ENCODE measurements at regions not wholly inside any gene's neighbourhood (a gene's known extent, or its start where the extent isn't known, plus 50 kb on each side); places are given as distances from the start of the nearest gene placed in this dataset.
"Not testable (repeated sequence)": the region's sequence is repeated elsewhere in the genome, so short reads cannot be mapped to it uniquely, and the experiment has no call there.

DNA sequence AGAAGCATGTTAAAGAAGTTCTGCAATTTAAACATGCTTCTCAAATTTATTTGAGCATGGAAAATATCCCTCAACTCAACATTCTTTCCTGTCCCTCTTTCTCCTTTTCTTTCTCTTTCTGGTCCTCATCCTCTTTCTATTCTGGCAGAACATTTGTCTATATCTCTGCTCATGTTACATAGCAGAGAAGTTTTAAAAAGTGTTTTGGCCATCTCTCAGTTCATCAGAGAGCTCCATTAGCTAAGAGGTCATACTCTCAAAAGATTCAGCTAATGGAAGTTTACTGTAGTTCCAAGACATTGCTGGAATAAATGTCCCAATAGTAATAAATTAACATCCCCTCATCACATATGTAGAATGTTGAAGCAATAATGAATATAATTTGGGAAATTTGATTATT, 53.5 kb downstream of the XCL2 start:
- DNase-seq (ENCODE audit: low read depth): no peak

DNA sequence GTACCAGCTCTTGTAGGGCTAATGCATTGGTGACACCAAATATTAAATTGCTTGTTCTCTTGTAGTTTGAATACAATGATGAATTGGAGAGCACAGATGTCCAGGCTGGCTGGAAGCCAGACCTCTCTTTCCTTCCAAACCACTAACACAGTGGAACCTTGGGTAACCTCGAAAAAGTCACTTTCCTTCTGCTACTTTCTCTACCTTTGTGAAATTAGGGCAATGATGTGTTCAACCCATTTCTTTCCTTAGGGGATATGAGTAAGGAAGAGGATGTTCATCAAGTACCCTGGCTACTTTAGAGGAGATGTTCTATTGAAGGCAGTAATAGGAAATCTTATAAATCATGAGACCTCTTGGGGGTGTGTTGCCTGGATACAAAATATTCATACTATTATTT, 55.7 kb downstream of the XCL2 start:
- peak; percentile 72 for DNase-seq (ENCODE audit: low read depth)

DNA sequence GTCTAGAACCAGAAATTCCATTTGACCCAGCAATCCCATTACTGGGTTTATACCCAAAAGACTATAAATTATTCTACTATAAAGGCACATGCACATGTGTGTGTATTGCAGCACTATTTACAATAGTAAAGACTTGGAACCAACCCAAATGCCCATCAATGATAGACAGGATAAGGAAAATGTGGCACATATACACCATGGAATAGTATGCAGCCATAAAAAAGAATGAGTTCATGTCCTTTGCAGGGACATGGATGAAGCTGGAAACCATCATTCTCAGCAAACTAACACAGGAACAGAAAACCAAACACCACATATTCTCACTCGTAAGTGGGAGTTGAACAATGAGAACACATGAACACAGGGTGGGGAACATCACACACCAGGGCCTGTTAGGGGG, 57.0 kb downstream of the XCL2 start:
- DNase-seq (ENCODE audit: low read depth): not testable (repeated sequence)

DNA sequence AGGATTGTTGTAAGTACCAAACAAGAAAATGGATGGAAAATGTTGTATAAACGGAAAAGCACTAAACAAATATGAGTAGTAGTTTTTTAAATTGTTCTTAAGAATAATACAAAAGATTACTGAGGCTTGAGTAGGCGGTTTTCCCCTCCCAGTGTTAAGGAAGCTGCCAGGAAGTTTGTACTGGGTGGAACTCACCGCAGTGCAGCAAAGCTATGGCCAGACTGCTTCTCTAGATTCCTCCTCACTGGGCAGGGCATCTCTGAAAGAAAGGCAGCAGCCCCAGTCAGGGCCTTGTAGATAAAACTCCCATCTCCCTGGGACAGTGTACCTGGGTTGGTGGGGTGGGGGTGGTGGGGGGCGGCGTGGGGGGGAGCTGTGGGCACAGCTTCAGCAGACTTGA, 58.7 kb downstream of the XCL2 start:
- peak; percentile 49 for DNase-seq (ENCODE audit: low read depth)

DNA sequence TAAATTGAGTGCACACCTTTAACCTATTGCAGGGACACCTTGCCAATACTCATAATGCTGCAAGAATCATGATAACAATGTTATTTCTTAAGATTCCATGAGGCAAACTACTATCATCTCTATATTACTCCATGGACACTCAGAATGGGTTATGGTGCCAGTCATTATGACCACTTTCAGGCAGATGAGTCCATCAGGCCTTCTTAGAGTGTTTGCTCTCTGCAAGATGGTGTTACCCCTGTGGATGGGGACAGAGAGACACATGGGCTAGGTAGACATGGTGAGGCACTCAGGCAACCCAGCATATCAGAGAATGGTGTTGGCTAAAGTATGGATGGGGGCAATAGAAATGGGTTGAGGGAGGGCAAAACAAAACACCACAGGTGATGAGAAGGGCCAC, 59.7 kb downstream of the XCL2 start:
- DNase-seq (ENCODE audit: low read depth): no peak

DNA sequence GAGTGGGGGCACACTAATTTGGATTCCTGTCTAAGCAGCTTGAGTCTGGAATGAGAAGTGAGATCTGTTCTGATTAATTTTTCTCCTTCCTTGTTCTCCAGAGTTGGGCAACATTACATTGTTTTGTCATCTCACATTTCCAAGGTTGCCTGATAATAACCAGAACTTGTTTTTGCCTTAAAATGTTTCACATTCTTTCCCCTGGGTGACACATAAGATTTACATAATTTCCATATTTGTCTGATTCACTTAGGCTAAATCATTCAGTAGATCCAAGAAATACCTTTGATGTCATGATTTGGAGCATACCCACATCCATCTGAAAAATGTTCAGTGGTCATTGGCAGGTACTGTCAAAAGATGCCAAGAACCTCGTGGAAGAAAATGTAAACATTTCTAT, 60.3 kb downstream of the XCL2 start:
- peak; percentile 30 for DNase-seq (ENCODE audit: low read depth)

DNA sequence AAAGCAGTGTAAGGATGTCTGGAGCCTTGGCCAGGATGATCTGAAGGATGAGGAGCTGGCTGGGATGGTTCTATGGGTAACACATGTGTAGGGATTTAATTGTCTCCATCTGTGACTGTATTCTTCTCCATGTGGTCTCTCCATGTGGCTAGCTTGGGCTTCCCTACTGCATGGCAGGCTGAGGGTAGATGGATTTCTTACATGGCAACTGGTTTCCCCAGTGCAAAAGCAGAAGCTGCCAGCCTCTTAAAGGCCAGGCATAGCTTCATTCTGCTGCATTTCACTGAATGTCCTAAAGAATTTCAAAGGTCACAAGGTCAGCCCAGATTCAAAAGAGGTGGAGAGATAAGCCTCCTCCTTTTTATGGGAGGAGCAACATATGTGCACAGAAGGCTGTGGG, 61.7 kb downstream of the XCL2 start:
- no peak for DNase-seq (ENCODE audit: low read depth)

DNA sequence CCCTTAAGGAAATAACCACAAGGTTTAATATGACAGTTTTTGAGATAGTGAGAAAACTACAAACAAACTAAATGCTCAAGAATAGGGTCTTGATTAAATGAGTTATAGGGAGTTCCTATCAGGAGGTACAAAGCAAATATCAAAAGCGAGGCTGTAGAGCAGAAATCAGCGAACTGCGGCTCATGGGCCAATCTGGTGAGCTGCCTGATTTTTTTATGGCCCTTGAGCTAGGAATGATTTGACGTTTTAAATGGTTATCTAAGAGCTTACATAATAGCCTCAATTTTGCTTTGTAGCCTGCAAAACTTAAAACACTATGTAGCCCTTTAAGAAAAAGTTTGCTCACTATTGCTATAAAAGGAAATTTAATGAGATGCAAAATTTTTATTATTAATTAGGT, 62.2 kb downstream of the XCL2 start:
- DNase-seq (ENCODE audit: low read depth): no peak

DNA sequence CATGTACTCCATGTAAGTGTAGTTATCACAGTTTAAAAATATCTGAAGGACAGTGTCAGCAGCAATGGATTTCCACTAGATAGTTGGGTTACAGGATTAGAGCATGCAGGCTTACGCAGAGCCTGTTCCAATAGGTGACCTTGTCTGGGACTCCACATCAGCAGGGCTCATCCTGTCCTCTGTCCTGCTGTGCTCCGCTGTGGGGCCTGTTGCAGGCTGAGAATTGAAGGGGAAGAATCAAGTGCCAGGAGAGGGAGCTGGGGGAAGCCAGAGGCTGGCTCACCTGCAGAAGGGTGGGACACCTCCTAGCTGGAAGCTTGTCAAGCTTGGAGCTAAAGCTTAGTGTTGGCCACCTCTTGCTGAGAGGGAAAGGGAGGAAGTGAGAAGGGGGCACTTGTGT, 62.8 kb downstream of the XCL2 start:
- no peak for DNase-seq (ENCODE audit: low read depth)

DNA sequence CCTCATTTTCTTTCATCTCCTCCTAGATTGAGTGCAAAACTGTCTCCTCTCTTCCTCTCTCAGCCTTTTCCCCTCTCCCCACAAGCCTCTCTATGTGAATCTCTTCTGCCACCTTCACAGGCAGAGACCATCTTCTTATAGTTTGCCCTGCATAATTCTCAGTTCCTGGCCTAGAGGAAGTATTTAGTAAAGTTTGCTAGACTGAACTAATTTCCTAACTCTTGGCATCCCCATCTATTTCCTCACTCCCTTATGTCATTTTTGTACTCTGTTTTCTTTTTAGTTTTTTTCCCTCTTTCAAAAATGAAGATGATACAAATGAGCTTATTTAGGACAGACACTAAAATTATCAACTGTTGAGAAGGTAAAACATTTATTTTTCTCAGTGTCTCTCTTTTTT, 66.0 kb downstream of the XCL2 start:
- no peak for DNase-seq (ENCODE audit: low read depth)

DNA sequence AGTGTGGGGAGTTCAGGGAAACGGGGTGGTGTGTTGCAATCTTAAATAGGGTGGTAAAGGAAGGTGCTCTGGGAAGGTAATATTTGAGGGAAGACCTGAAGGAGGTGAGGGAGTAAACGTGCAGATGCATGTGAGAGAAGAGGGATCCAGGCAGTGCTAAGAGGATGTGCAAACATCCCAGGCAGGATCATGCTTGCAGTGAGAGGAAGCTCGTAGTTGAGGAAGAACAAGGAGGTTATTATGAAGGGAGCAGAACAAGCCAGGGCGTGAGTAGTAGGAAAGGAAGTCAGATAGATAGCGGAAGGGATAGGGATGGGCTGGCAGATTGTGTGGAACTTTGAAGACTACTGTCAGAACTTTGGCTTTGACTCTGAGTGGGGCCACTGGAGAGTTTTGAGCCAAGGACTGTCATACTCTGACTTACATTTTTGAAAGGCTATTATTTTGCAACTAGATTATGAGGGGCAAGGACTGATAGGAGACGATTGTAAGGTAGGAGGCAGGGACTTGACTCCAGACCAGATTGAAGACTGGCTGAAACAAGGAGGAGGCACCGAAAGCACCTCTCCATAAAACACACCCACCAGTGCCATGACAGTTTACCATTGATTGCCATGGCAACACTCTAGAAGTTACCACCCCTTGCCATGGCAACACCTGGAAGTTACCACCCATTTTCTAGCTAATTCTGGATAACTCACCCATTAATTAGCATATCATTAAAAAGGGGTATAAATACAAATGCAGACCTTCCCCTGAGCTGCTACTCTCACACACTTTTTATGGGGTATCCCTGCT, 67.0 kb downstream of the XCL2 start:
- DNase-seq (ENCODE audit: low read depth): no peak

DNA sequence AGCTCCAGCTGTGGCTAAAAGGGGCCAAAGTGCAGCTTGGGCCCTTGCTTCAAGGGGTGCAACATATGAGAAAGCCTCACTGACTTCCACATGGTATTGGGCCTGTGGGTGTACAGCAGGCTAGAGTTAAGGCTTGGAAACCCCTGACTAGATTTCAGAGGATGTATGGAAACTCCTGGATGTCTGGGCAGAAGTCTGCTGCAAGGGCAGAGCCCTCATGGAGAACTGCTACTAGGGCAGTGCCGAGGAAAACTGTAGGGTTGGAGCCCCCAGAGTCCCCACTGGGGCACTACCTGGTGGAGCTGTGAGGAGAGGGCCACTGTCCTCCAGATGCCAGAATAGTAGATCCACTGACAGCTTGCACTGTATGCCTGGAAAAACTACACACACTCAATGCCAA, 69.5 kb downstream of the XCL2 start:
- DNase-seq (ENCODE audit: low read depth): no peak

DNA sequence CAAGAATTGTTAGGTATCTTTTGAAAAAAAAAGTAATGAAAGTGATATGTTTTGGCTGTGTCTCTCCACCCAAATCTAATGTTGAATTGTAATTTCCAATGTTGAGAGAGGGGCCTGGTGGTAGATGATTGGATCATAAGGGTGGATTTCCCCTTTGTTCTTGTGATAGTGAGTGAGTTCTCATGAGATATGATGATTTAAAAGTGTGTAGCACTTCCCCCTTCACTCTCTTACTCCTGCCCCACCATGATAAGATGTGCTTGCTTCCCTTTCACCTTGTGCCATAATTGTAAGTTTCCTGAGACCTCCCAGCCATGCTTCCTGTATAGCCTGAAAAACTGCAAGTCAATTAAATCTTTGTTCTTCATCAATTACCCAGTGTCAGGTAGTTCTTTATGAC, 70.7 kb downstream of the XCL2 start:
- DNase-seq (ENCODE audit: low read depth): no peak

DNA sequence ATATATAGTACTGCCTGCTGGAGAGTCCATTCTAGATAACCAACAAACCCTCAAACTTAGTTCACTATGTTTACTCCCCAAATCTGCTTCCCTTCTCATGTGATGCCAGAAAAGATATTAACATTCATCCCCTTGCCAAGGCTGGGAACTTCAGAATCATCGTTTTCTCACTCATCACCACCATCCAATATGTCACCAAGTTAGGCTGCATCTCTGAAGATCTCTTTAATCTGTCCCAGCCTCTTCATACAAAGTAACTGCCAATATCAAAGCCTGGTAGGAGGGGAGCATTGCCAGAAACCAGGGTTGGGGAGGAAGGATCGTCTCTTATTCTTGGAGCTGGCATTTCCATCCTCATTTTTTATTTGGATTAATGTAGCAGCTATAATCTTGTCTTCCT, 71.6 kb downstream of the XCL2 start:
- DNase-seq (ENCODE audit: low read depth): no peak

DNA sequence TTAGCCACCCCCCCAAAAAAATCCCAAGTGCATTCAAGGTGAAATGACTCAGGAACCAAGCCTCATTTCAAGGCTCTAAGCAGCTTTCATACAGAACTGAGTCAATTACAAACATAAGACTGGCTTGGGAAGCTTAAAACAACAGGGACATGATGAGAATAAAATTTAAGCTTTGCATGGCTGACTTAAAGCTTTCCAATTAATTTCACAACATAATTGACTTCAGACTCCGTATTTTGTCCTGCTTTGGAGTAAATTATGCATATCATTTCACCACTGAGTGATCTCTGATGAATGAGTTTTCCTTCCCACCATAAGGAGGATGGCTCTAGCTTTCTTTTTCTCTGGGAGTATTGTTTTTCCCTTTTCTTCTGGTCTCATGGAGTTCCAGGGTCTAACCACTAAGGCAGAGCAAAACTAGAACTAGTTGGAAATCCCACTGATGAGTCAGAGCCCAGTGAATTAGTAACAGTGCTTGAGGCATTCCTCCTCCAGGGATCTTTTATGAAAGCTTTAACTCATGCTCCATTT, 72.8 kb downstream of the XCL2 start:
- peak; percentile 95 for DNase-seq (ENCODE audit: low read depth)

DNA sequence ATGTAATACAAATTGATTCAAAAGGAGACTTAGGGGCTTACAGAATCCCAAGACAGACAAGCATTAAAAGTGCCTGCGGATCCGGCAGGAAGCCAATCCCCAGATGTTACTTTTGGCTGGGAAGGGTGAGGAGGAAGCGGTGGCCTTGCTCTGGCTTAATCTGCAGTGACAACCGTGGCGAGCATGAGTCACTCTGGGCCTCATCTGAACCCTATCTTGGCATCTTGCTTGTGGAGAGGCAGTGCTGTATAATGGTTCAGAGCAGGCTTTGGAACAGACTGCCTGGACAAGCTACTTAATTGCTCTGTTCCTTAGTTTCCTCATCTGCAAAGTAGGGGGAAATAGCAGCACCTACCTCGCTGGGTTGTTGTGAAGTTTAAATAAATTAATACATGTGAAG, 74.1 kb downstream of the XCL2 start:
- DNase-seq (ENCODE audit: low read depth): peak; percentile 58

DNA sequence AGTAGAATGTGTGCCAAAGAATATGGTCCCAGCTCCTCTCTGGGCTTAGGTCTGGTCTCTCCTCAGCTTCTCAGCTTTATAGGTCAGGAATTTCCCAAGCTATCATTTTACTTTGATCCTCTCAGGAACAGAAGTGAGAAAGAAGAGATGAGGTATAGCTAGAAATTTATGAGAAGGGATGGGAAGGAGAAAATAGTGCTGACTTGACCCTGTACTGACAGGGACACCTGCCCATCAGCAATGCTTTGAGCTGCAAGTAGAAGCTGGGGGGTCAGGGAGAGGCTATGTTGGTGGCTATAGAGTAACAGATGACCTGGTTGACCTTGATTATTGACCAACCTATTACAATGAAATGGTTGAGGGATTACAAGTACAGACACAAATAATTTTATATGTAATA, 75.0 kb downstream of the XCL2 start:
- DNase-seq (ENCODE audit: low read depth): no peak

DNA sequence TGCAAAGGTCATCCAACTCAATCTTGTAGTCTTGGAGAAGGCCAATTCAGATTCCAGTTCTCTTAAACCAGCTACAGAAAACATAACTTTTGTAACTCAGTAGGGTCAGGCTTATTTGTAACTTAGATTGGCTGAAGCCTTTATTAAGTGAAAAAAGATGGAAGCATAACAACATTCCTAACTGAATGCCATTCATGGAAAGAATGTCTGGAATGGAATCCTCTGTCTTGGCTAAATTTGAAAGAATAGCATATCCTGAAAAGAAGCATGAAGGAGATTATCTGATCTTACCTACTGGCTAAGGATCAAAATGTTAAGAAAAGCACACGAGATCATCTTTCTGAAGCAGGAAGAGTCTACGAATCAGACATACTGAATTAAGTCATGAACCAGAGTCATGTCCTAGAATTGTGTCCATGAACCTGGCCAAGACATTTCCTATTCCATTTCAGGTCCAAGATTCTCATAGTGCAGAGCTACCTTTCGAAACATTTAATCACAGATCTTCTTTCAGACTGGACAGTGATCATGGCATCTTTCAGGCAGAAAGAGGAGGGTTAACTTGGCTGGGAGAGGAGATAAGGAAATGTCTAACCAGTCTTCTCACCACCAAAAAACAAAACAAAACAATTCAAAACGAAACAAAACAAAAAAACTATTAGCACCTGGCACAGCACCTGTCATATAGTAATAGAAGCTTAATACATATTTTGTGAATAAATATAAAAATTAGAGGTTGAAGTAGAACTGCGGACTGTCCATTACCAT, 75.6 kb downstream of the XCL2 start:
- DNase-seq (ENCODE audit: low read depth): no peak

DNA sequence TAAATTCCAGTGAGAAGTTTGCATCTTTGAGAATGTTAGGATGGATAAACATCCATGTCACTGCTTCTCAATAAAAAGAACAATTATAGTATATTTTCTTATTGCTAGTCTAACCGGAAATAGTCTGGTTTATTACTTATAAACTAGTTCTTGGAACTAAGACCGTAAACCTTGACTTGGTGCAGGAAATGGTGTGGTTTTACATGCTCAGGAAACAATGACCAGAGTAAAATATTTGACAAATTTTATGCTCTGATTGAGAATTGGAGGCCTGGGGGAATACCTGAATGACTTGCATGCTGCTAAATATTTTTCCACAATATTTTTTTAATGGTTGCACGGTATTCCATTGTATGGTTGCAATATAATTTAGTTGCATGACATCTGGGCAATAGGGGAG, 76.3 kb downstream of the XCL2 start:
- no peak for DNase-seq (ENCODE audit: low read depth)

DNA sequence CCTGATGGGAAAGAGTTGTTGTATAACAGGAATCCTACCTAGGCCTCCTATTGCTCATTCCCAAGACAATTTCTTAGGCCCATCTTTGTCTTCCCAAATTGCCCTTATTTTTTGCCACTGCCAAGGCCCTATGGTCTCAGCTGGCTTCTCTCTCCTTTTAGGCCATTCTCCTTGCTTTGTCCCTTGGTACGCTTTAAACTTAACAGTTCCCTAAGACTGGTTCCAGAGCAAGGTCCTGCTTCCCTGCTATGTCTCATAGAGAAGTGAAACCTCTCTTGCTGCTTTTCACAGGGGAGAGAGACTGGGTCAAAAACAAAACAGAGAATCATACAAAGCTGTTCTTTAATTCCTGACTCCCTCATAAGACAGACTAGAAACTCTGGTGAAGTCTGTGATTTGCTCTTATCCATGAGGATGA, 77.1 kb downstream of the XCL2 start:
- no peak for DNase-seq (ENCODE audit: low read depth)

DNA sequence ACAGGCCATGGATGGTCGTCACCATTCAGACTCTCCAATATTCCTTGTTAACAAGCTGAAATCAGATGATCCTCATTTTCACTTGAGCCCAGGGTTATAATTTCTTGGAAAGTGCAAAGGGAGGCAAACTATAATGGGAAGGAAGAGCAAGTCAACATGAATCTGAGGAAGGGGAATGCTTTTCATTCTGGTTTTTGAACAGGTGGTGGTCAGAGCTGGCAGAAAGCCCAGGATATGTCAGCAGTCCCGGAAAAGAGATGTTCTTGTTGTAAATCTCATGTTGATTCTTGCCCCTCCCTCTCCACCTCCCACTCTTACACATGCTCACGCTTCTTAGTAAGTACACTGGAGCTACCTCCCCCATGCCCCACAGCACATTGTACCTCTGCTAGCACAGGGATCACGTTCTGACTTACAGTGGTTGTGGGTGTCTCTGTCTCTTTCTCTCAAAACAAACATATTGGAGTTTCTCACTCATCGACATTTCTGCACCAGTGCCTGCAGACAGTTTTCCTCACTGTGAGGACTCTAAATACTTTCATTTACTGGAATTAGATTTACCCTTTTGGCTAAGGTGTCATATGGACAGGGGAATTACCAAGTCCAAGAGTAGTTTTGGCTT, 77.6 kb downstream of the XCL2 start:
- DNase-seq (ENCODE audit: low read depth): no peak

DNA sequence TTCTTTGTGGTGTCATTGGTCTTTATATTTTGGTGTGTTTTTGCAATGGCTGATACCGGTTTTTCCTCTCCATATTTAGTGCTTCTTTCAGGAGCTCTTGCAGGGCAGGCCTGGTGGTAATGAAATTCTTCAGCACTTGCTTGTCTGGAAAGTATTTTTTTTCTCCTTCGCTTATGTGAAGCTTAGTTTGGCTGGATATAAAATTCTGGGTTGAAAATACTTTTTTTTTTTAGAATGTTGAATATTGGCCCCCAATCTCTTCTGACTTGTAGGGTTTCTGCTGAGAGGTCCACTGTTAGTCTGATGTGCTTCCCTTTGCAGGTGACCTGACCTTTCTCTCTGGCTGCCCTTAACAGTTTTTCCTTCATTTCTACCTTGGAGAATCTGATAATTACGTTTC, 82.7 kb downstream of the XCL2 start:
- DNase-seq (ENCODE audit: low read depth): not testable (repeated sequence)

DNA sequence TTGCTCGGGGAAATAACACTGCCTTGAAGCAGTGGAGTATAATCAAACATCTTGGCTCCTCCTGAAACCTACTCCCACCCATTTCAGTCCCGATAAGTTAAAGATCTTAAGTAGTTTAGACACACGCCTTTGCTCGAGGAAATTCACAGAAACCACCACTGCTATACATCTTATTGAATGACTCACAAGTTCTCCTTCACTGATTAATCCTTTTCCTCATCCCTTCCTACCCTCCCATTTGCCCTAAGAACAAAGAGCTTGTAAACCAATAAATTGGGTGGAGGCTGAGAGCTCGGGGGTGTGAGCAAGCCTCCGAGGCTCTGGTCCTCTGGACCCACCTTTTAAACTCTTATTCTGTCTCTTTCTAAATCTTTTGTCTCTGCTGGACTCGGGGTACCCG, 86.5 kb downstream of the XCL2 start:
- not testable (repeated sequence) for DNase-seq (ENCODE audit: low read depth)
